WTC11 (cell line): ENCODE measurements at regions not wholly inside any gene's neighbourhood (a gene's known extent, or its start where the extent isn't known, plus 50 kb on each side); places are given as distances from the start of the nearest gene placed in this dataset.

Source experiments
- ETV6 ChIP-seq: sonication (generic); formaldehyde crosslinking; IDR thresholded peaks from 2 replicates; pipeline ENCODE4 v1.8.1; 2022; ENCODE audit warnings: mild to moderate bottlenecking, missing genetic modification reagents
- TF ChIP-seq, protein P1 (sequence below): fragments of 200-600 bp; IDR thresholded peaks from 2 replicates; pipeline ENCODE4 v1.8.0; 2022; ENCODE audit warnings: antibody characterized with exemption
- TF ChIP-seq, protein P2 (sequence below): sonication (generic); formaldehyde crosslinking; IDR thresholded peaks from 2 replicates; pipeline ENCODE4 v1.8.0; 2022; ENCODE audit warnings: mild to moderate bottlenecking, missing genetic modification reagents

DNA sequence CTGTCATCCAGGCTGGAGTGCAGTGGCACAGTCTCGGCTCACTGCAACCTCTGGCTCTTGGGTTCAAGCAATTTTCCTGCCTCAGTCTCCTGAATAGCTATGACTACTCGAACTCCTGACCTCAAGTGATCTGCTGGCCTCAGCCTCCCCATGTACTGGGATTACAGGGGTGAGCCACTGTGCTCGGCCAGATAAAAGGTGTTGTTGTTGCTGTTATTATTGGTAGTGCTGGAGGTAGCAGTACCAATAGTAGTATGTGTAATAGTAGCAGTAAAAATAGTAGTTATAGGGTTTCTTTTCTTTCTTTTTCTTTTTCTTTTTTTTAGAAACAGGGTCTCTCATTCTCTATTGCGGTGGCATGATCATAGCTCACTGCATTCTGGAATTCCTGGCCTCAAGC, 592.1 kb downstream of the ARAP2 start:
- TF ChIP-seq, protein P1, sequence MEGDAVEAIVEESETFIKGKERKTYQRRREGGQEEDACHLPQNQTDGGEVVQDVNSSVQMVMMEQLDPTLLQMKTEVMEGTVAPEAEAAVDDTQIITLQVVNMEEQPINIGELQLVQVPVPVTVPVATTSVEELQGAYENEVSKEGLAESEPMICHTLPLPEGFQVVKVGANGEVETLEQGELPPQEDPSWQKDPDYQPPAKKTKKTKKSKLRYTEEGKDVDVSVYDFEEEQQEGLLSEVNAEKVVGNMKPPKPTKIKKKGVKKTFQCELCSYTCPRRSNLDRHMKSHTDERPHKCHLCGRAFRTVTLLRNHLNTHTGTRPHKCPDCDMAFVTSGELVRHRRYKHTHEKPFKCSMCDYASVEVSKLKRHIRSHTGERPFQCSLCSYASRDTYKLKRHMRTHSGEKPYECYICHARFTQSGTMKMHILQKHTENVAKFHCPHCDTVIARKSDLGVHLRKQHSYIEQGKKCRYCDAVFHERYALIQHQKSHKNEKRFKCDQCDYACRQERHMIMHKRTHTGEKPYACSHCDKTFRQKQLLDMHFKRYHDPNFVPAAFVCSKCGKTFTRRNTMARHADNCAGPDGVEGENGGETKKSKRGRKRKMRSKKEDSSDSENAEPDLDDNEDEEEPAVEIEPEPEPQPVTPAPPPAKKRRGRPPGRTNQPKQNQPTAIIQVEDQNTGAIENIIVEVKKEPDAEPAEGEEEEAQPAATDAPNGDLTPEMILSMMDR, result no peak
- TF ChIP-seq, protein P2, sequence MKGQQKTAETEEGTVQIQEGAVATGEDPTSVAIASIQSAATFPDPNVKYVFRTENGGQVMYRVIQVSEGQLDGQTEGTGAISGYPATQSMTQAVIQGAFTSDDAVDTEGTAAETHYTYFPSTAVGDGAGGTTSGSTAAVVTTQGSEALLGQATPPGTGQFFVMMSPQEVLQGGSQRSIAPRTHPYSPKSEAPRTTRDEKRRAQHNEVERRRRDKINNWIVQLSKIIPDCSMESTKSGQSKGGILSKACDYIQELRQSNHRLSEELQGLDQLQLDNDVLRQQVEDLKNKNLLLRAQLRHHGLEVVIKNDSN (CRISPR knock-in tag), result no peak
- no peak for TF ChIP-seq ETV6 (CRISPR knock-in tag)
